ENCODE measurements at regions not wholly inside any gene's neighbourhood (a gene's known extent, or its start where the extent isn't known, plus 50 kb on each side); places are given as distances from the start of the nearest gene placed in this dataset.
"Not testable (repeated sequence)": the region's sequence is repeated elsewhere in the genome, so short reads cannot be mapped to it uniquely, and the experiment has no call there.

- DNase-seq, result no peak
Observed at GRCh38 chr15:63434576-63435186, 53.0 kb upstream of the CA12 start.

GRCh38 chr15:63435204-63435820 is 53.7 kb upstream of the CA12 start:
- no peak for DNase-seq

GRCh38 chr15:63436341-63436740 is 54.7 kb upstream of the CA12 start:
- no peak for DNase-seq

GRCh38 chr15:63436872-63437375 is 55.3 kb upstream of the CA12 start:
- DNase-seq, result peak; percentile 76

GRCh38 chr15:63439536-63440264 is 58.1 kb upstream of the CA12 start:
- DNase-seq, result no peak

GRCh38 chr15:63440265-63440648 is 58.6 kb upstream of the CA12 start:
- DNase-seq, result no peak

GRCh38 chr15:63440756-63441155 is 59.1 kb upstream of the CA12 start:
- DNase-seq, result no peak

GRCh38 chr15:63441266-63441665 is 59.6 kb upstream of the CA12 start:
- no peak for DNase-seq

- DNase-seq, result no peak
Observed at GRCh38 chr15:63442080-63442479, 60.4 kb upstream of the CA12 start.

- DNase-seq, result no peak
Observed at GRCh38 chr15:63444611-63445010, 59.8 kb upstream of the USP3 start.

GRCh38 chr15:63446255-63446654 is 58.1 kb upstream of the USP3 start:
- DNase-seq, result no peak

GRCh38 chr15:63447017-63447676 is 57.2 kb upstream of the USP3 start:
- DNase-seq, result no peak

GRCh38 chr15:63448266-63448665 is 56.1 kb upstream of the USP3 start:
- DNase-seq, result no peak

GRCh38 chr15:63448872-63449555 is 55.4 kb upstream of the USP3 start:
- DNase-seq, result not testable (repeated sequence)

GRCh38 chr15:63449731-63450130 is 54.7 kb upstream of the USP3 start:
- DNase-seq, result no peak

- no peak for DNase-seq
Observed at GRCh38 chr15:63450884-63451225, 53.5 kb upstream of the USP3 start.

- DNase-seq, result no peak
Observed at GRCh38 chr15:63451671-63452315, 52.6 kb upstream of the USP3 start.

- DNase-seq, result no peak
Observed at GRCh38 chr15:63452552-63453136, 51.7 kb upstream of the USP3 start.

- DNase-seq, result no peak
Observed at GRCh38 chr15:63453186-63453905, 51.0 kb upstream of the USP3 start.

- DNase-seq, result no peak
Observed at GRCh38 chr15:63454503-63455211, 49.7 kb upstream of the USP3 start.
